Osteocyte (in vitro differentiated cells): ENCODE measurements at regions not wholly inside any gene's neighbourhood (a gene's known extent, or its start where the extent isn't known, plus 50 kb on each side); places are given as distances from the start of the nearest gene placed in this dataset.
A peak's percentile ranks its signal among the peaks of the same experiment; 100 is the strongest.

ENCODE experiments used
- DNase-seq: peaks from one replicate; pipeline ENCODE4 v3.0.0; 2021; ENCODE audit warnings: mixed read lengths; ENCODE audit not compliant: unreplicated experiment; ENCODE audit errors: extremely low spot score
- H3K27ac Mint-ChIP-seq: one replicate; pipeline ENCODE4 v1.8.0; 2021; ENCODE audit warnings: mild to moderate bottlenecking, mixed read lengths; ENCODE audit not compliant: unreplicated experiment
- H3K27me3 Mint-ChIP-seq: one replicate; pipeline ENCODE4 v1.8.0; 2021; ENCODE audit warnings: mixed read lengths; ENCODE audit not compliant: unreplicated experiment
- H3K36me3 Mint-ChIP-seq: one replicate; pipeline ENCODE4 v1.8.0; 2021; ENCODE audit warnings: mixed read lengths; ENCODE audit not compliant: unreplicated experiment
- H3K4me1 Mint-ChIP-seq: one replicate; pipeline ENCODE4 v1.8.0; 2021; ENCODE audit warnings: mixed read lengths; ENCODE audit not compliant: unreplicated experiment
- H3K4me3 Mint-ChIP-seq: one replicate; pipeline ENCODE4 v1.8.0; 2021; ENCODE audit warnings: mild to moderate bottlenecking, moderate library complexity, mixed read lengths; ENCODE audit not compliant: unreplicated experiment
- H3K9me3 Mint-ChIP-seq: one replicate; pipeline ENCODE4 v1.8.0; 2021; ENCODE audit warnings: mixed read lengths; ENCODE audit not compliant: unreplicated experiment
- CTCF ChIP-seq: fragments of 200-600 bp; sonication (generic); IDR thresholded peaks from 2 replicates; pipeline ENCODE4 v1.5.0; 2021; ENCODE audit warnings: antibody characterized with exemption, mild to moderate bottlenecking, moderate library complexity

- H3K9me3 Mint-ChIP-seq = peaks cover 7% of the 10 kb centered on the region
- H3K27ac Mint-ChIP-seq = no peak overlapping the region
- peaks cover 33% of the 10 kb centered on the region for H3K27me3 Mint-ChIP-seq
- H3K4me3 Mint-ChIP-seq = no peak overlapping the region
- H3K36me3 Mint-ChIP-seq = no peaks in the 10 kb centered on the region
- H3K4me1 Mint-ChIP-seq = no peaks in the 10 kb centered on the region
- peak; percentile 53 for DNase-seq
- TF ChIP-seq CTCF = no peak
These were observed 96.2 kb upstream of the TOP1 start for GRCh38 chr20:40932436-40932835.

- no peak for TF ChIP-seq CTCF
- Mint-ChIP-seq H3K27ac (no peak overlapping the region), H3K4me3 (no peak overlapping the region), H3K36me3 (no peaks in the 10 kb centered on the region), H3K27me3 (peaks cover 42% of the 10 kb centered on the region), H3K9me3 (peaks cover 7% of the 10 kb centered on the region), H3K4me1 (no peaks in the 10 kb centered on the region)
- DNase-seq = no peak
These were observed 94.9 kb upstream of the TOP1 start for GRCh38 chr20:40933758-40934157.

GRCh38 chr20:40938020-40938419 lies 90.6 kb upstream of the TOP1 start:
- Mint-ChIP-seq H3K27me3 (peaks cover 36% of the 10 kb centered on the region), H3K36me3 (no peaks in the 10 kb centered on the region), H3K4me3 (no peak overlapping the region), H3K9me3 (peaks cover 7% of the 10 kb centered on the region), H3K27ac (no peak overlapping the region), H3K4me1 (no peaks in the 10 kb centered on the region)
- peak; percentile 63 for DNase-seq
- TF ChIP-seq CTCF = no peak

GRCh38 chr20:40939667-40940066 lies 89.0 kb upstream of the TOP1 start:
- Mint-ChIP-seq H3K9me3 (no peaks in the 10 kb centered on the region), H3K4me3 (no peak overlapping the region), H3K27me3 (peaks cover 26% of the 10 kb centered on the region), H3K27ac (no peak overlapping the region), H3K36me3 (no peaks in the 10 kb centered on the region), H3K4me1 (no peaks in the 10 kb centered on the region)
- no peak for TF ChIP-seq CTCF
- DNase-seq = peak; percentile 53

GRCh38 chr20:40941133-40941610 lies 87.5 kb upstream of the TOP1 start:
- peaks cover 39% of the 10 kb centered on the region for H3K27me3 Mint-ChIP-seq
- no peaks in the 10 kb centered on the region for H3K4me1 Mint-ChIP-seq
- no peaks in the 10 kb centered on the region for H3K9me3 Mint-ChIP-seq
- no peak overlapping the region for H3K27ac Mint-ChIP-seq
- no peaks in the 10 kb centered on the region for H3K36me3 Mint-ChIP-seq
- no peak overlapping the region for H3K4me3 Mint-ChIP-seq
- DNase-seq = no peak
- no peak for TF ChIP-seq CTCF
